GDM1 (cell line): ENCODE measurements at regions not wholly inside any gene's neighbourhood (a gene's known extent, or its start where the extent isn't known, plus 50 kb on each side); places are given as distances from the start of the nearest gene placed in this dataset.
"Not testable (repeated sequence)": the region's sequence is repeated elsewhere in the genome, so short reads cannot be mapped to it uniquely, and the experiment has no call there.

Experiments
- DNase-seq: peaks from one replicate; lab custom pipeline; 2025; lab: John Stamatoyannopoulos, UW

DNA sequence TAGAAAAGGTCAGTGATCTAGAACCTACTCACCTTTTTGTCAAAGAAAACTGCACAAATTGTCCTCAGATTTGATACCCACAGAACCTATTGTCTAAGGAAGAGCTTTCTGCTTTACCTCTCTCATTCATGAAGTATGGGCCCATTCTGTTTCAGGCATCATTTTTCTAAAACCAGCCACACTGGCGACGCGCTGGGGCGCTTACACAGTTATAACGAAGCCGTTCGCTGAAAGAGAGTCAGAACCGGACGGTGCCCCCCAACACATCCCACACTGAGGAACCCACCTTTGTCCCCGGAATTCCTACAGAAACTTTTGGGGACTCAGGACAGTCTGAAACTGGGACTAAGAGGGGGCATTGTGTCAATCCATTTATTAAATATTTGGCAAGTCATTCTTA lies 206.3 kb upstream of the HAAO start:
- DNase-seq, result no peak

DNA sequence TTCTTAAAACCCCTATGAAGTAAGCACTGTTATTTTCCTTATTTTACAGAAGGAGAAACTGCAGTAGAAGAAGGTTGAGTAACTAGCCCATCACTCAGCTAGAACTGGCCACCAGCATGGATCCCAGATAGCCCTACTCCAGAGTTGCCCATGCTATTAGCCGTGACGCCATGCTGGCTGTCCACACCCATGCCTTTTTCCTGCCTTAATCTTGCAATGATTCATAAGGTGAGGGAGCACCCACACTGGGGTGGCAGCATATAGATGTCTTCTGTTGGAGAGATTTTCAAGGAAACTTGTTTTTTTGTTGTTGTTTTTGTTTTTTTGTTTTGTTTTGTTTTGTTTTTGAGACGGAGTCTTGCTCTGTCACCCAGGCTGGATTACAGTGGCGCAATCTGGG lies 204.1 kb upstream of the HAAO start:
- no peak for DNase-seq

DNA sequence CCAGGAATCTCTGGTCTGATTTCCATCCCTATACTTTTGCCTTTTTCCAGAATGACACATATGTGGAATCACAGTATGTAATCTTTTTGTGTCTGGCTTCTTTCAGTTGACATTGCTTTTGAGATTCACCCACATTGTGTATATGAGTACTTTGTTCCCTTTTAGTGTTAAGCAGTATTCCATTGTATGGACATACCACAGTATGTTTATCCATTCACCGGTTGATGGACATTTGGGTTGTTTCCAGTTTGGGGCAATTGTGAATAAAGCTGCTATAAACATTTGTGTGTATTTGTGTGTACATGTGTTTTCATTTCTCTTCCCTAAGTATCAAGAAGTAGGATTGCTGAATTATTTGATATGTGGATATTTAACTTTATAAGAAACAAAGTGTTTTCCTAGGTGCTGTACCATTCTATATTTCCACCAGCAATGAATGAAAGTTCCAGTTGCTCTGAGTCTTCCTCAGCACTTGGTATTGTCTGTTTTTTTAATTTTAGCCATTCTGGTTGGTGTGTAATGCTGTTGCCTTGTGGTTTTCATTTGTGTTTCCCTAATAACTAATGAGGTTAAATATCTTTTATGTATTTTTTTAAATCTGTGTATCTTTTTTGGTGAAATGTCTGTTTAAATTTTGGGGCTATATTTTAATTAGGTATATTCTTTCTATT lies 203.5 kb upstream of the HAAO start:
- DNase-seq, result no peak

DNA sequence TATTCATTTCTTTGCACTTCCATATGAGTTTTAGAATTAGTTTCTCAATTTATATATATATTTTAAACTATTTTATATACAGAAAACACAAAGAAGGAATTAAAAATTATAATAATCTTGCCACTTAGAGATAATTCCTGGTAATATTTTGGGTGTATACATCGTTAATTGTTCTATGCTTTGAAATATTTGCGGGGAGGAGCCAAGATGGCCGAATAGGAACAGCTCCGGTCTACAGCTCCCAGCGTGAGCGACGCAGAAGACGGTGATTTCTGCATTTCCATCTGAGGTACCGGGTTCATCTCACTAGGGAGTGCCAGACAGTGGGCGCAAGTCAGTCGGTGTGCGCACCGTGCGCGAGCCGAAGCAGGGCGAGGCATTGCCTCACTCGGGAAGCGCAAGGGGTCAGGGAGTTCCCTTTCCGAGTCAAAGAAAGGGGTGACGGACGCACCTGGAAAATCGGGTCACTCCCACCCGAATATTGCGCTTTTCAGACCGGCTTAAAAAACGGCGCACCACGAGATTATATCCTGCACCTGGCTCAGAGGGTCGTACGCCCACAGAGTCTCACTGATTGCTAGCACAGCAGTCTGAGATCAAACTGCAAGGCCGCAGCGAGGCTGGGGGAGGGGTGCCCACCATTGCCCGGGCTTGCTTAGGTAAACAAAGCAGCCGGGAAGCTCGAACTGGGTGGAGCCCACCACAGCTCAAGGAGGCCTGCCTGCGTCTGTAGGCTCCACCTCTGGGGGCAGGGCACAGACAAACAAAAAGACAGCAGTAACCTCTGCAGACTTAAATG lies 197.1 kb upstream of the HAAO start:
- DNase-seq, result not testable (repeated sequence)

DNA sequence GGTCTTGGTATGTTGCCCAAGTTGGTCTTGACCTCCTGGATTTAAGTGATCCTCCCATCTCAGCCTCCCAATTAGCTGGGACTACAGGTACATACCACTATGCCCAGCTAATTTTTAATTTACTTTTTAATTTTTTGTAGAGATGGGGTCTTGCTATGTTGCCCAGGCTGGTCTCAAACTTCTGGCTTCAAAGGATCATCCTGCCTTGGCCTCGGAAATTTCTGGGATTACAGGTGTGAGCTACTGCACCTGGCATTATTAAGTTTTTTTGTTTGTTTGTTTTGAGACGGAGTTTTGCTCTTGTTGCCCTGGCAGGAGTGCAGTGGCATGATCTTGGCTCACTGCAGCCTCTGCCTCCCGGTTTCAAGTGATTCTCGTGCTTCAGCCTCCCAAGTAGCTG lies 195.7 kb upstream of the HAAO start:
- DNase-seq, result not testable (repeated sequence)

DNA sequence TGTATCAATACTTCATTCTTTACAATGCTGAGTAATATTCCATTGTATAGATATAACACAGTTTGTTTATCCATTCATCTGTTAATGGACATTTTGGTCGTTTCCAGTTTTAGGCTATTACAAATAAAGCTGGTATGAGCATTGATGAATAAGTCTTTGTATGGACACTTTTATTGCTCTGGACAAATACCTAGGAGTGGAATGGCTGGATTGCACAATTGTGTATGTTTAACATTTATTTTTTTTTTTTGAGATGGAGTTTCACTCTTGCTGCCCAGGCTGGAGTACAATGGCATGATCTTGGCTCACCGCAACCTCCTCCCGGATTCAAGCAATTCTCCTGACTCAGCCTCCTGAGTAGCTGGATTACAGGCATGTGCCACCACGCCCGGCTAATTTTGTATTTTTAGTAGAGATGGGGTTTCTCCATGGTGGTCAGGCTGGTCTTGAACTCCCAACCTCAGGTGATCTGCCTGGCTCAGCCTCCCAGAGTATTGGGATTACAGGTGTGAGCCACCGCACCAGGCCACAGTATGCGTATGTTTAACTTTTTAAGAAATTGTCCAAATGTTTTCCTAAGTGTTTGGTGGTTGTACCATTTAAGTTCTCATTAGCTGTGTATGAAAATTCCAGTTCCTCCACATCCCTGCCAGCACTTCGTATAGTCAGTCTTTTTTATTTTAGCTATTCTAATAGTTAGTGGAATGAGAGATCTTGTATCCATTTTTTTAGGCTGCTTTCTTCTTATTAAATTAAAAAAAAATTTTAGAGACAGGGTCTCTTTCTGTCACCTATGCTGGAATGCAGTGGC lies 194.9 kb upstream of the HAAO start:
- DNase-seq, result no peak

DNA sequence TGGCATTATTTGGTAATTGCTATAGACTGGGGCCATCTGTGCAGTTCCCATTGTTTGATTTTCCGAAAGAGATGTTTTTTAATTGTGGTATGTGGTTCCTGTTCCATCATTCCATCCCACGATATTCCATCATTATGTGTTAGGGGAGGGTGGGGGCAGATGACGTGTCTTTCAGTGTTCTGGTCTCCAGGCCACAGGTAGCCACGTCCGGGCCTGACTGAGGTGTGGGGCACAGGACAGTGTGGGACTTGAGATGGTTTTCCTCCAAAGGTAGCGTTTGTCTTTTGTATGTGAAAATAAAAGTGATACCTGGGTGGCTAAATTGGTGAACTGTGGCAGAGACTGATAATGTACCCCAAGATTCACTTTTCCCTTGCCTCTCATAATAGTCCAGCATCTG lies 192.2 kb upstream of the HAAO start:
- no peak for DNase-seq

DNA sequence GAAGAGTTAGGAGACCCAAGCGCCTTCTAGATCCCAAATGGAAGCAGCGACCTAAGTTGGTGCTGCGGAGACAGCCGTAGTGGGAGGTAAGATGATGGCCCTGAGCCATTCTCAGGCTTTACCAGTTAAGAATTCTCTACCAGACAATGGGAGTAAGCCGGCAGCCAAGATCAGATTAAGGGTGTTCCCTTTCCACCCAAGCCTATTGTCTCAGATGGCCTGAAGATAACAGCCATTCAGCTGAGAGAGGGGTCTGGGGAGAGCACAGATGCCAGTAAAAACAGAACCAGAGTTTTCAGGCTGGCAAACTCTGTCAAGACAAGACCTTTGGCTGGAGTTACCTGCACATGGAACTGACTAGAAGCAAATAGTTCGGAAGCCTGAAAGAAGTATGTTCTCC lies 191.7 kb upstream of the HAAO start:
- no peak for DNase-seq

DNA sequence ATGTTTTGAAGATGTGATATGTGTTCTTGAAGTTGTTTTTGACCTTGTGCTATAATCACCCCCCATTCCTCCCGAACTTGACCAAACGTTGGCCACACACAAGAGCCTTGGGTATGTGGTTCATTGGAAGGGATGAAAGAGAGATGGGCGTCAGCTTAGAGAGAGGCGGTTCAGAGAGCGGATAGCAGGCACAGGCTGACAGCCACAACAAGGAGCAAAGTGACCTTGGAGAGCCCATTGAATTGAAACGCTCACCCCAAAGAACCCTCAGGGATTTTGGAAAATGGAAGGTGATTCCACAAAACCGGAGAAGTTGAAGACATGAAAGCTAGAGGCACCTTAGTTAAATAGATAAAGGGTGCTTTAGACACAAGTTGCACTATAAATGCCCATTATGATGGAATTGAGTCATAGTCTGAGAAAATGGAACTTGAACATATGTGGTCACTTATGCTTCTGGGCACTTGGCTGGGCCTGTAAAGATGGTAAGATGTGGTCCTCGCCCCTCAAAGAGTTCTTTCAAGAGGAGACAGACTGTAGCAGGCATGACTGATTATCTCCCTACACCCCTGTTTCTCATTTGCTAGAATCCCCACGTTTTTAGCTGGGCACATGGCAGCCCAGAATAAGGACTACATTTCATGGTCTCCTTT lies 188.5 kb upstream of the HAAO start:
- no peak for DNase-seq

DNA sequence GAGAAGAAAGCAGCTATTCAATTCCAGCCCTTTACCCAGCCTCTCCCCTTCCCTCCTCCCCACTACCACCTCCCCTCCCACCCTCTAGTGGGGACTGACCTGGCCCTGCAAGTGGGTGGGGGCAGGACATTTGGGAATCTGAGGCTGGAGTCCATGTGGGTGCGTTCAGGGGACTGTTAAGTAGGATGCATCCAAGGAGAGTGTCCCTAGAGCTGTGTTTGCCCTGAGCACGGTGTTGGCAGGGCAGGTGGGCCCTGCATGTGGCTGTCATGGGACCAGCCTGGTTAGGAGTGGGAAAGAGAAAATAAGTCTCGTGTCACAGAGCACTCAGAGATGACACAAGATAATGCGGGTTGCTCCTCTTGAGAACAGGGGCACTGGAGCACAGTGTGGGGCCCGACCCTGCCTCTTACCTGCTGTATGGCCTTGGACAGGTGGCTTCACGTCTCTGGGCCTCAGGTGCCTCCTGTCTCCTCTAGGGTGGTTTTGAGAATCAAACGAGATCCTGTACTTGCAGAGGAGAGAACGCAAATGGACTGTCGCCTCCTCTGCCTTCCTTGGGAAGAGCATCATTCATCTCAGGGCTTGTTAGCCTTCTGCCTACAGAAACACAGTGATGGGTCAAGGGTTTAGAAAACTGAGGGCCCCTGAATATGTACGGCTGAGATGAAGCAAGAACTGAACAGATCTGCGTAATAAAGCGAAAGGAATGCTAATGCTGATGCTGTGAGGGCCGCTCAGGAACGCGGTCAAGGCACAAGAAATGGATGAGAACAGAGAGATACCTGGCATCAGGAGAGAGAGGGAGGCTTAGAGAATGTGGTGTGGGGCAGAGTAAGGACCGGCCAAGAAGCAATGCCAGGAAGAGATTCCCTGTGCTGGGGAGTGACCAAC lies 187.7 kb upstream of the HAAO start:
- DNase-seq, result no peak

DNA sequence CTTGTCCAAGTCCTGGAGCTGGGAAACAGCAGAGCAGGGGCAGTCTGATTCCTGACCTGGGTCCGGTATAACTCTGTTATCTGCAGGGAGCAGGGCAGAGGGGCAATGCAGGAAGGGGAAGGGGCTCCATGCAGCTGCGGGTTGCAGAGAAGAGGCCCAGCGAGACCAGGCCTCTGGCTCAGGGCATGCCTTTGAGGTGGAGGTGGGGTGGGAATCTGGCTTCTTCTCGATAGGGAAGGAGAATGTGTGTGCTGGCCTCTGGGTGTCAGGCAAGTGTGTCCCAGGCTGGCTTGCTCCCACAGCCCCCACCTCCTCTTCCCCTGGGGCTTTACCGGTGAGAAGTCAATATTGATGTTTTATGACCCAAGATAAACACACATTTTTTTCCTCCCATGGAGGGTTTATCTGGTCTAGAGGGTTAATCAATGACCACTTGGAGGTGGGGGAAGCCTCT lies 187.1 kb upstream of the HAAO start:
- DNase-seq, result no peak

DNA sequence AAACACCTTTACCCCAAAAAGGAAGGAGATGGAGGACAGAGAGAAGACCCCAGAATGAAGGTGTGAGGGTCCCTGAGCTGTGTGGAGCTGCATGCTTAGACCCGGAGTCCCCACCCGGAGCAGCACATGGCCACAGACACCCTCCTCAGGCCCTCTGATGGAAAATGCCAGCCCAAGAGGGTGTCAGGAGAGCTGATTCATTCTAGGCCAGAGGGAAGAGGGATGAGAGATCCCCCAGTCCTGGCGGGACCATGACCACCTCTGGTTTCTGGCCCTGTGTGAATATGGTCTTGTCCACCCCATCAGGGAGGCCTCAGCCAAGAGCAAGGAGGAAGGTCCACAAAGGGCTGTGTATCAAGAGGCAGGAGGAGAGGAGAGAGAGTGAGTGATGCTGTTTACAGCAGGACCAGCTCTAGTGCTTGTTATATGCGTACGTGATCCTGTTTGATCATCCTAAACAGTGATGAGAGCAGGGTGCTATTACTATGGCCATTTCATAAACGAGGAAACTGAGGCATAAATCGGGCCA lies 186.6 kb upstream of the HAAO start:
- no peak for DNase-seq

DNA sequence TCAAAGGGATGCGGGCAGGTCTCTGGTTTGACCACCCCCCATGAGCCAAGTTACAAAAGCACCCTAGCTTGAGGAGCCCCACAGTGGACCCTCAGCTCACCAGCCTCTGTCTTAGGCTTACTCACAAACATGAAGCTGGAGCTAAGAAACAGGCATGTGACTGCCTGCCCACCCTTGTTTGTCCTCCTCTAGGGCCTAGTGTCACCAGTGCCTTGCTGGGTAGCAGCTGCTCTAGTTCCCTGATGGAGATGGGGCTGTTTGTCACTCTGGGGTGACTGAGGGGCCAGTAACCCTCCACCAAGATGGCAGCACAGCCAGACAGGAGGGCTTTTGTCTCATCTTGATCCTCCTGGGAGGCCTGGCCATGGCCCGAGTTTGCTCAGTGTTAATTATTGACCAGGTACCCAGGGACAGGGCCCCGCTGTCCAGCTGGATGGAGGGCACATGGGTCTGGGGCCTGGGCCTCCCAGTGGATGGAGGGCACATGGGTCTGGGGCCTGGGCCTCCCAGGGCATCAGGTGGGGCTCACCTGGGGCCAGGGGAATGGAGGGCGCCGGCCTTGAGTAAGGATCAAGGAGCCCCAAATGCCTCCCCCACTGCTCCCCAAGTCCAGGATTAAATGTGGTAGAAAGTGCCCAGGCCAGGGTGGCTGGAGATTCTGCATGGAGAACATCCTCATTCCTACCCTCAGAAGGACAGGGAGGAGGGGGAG lies 185.9 kb upstream of the HAAO start:
- no peak for DNase-seq

DNA sequence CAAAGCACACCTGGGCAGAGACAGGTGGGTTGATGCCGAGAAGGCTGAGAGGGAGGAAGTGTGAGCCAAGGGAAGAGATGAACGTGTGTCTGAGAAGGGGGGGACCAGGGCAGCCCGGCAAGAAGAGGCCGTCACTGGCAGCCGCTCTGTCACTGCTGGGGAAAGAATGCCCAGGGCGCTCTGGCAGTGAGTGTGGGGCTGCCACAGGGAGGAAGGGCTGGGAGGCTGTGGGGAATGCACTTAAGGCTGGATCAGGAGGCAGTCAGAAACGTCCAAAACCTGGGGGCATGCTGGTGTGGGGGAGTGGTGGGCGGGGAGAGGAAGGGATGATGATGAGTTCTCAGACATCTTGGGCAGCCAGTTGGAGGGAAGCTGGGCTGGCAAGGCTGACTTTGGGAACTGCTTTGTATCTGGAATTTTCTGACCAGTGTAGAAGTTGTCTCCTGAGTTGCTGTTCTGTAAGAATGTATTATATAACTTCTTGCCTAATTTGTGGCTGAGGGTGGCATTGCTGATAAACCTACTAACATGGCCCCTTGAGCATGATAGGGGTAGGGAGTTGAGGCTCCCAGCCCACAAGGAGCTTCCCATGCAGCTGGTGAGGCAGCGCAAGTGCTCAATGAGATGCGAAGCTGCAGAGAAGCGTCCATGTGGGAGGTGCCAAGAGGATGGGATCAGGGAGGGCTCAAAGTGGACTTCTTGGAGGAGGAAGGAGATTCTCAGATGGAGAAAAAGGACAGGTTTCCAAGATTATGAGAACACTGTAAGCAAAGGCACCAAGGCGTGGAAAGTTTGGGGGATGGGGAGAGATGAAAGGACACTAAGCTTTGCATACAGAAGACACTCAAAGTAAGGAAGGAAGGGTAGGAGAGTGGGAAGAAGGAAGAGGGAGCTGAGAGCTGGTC lies 185.1 kb upstream of the HAAO start:
- DNase-seq, result no peak

DNA sequence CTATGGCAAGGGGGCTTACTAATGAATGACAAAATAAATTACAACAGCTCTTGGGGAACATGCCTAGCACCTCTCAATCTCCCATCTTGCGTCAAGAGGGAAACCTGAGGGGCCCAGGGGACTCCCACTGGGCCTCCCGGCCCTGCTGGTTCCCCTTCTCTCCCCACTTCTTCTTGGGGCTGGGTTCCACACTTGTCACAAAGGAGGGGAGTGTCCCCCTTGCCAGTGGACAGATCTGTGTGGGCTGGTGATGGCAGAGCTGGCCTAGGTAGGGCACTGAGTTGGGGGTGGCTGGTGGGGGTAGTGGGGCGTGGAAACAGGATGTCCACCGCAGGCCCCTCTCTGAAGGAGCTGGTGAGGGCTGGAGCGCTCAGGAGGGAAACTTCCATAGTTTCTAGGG lies 184.0 kb upstream of the HAAO start:
- no peak for DNase-seq

DNA sequence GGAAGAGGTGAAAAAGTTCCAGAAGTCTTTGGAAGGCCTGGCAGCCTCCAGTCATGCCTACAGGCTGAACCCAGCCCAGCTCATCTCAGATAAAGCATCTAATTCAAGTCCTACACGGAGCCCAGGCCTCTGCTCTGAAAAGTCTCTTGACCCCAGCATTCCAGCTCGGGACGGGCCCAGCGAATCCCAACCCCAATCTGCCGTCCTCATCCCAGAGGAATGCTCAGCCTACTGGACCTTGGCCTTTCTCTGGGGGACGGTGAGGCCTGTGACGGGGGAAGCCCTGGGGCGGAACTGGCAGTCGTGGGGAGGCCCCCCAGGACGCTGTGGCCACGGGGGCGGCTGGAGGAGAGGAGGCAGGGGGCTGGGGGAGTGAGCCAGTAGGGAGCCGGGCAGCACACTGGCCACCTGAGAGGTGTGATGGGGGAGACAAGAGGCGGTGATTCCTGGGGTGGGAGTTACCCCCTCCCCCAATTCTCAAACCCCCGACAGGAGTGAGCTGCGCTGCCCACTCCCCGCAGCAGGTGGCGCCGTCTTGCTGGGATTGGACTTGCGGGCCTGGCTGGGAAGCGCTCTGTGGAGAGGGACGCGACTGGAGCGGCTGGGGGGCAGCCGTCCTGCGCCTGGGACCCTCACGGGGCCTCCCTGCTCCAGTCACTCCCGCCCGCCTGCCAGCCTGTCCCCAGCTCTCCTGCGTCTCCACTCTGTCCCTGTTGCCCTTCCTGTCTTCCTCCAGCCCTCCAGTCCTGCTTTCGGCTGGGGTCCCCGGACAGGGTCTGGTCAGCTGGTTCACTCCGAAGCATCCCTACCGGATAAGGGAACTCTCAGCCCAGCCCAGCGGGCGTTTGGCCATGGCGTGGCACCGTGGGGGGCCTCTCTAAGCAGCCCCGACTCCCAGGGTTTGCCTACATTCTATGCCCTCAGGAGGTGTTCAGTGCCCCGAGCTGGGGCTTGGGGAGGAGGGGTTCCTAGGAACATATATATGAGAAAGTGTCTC lies 182.6 kb upstream of the HAAO start:
- peak; percentile 45 for DNase-seq

DNA sequence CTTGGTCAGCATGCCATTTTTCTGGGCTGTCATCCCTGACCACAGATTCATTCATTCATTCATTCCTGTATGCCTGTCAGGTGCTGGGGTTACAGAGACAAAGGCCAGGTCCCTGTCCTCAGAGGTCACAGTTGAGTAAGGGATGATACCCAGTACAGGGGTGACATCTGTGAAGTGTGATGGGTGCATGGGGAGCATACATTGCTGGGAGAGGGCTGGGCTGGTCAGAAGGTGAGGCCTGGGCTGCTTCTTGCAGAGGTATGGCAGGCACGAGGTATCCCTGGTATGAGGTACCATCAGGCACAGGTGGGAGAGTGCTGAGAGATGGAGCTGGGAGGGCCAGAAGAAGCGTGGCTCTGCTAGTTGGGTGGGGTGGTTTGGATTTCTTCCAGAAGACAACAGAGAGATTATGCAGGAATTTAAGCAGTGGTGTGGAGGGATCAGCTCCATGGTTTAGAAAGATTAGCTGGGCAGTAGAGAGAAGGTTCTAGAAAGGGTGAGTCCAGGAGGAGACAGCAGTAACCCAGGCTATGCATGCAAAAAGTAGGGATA lies 181.9 kb upstream of the HAAO start:
- no peak for DNase-seq

DNA sequence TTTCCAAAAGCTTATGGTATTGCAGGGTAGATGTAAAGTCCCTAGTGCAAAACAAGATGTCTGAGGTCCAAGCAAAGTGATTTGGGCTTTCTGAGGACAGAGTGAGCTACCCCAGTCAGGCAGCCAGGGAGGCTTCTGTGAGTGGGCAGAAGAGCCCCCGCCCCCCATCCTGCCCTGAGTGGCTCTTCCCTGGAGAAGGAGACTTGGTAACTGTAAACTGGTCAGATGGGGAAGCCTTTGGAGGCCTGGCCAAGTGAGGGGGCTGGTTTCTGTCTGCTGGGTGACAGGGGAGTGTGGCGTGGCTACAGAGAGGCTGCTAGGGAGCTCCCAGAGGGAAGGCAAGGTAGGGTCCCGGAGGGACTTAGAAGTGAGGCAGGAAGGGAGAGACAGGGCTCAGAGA lies 181.3 kb upstream of the HAAO start:
- no peak for DNase-seq
